GM12878 (cell line): ENCODE measurements at regions not wholly inside any gene's neighbourhood (a gene's known extent, or its start where the extent isn't known, plus 50 kb on each side); places are given as distances from the start of the nearest gene placed in this dataset.

Experiments used
- ATAC-seq: fragments of 200-7000 bp; cut with Tn5 transposase; 3 replicates; pipeline ENCODE4 v1.9.1; 2020; ENCODE audit warnings: mild to moderate bottlenecking, moderate library complexity
- BruUV-seq: library from RNA; stranded (reverse); fragments of 400-500 nt; replicated peaks from 2 replicates; lab custom pipeline; 2021; lab: Mats Ljungman, UMichigan
- CTCF ChIA-PET: fragments of 300-600 bp; sonication (Branson Sonifier 250); formaldehyde crosslinking; extraction: SDS; loops from one replicate; lab custom pipeline; 2021; ENCODE audit warnings: inconsistent platforms; lab: Yijun Ruan, JAX
- POLR2A ChIA-PET: fragments of 350-600 bp; formaldehyde crosslinking; extraction: SDS; loops from one replicate; lab custom pipeline; 2021; ENCODE audit warnings: inconsistent platforms; lab: Charles Lee
- RAD21 ChIA-PET: fragments of 300-600 bp; sonication (Branson Sonifier 250); formaldehyde crosslinking; loops from one replicate; lab custom pipeline; 2023; ENCODE audit warnings: antibody characterized with exemption; ENCODE audit not compliant: unreplicated experiment; lab: Charles Lee
- SMC1A ChIA-PET: fragments of 300-600 bp; sonication (Branson Sonifier 250); formaldehyde crosslinking; loops from one replicate; lab custom pipeline; 2023; ENCODE audit not compliant: unreplicated experiment, uncharacterized antibody; lab: Charles Lee
- DNase-seq: peaks from one replicate; pipeline ENCODE4 v3.0.0-alpha.2; 2011; ENCODE audit warnings: low read depth, low spot score
- FAIRE-seq: peaks from 3 replicates; lab custom pipeline; 2011; peaks lifted over from hg19 to GRCh38; lab: Jason Lieb, UNC
- H2AFZ ChIP-seq: 2 replicates; pipeline ENCODE4 v1.6.0; 2011; ENCODE audit warnings: low read depth, low read length, control low read depth; ENCODE audit not compliant: control insufficient read depth
- H3K27ac ChIP-seq: 2 replicates; pipeline ENCODE4 v1.5.1; 2011; ENCODE audit warnings: control low read depth; ENCODE audit not compliant: control insufficient read depth, insufficient read depth
- H3K27me3 ChIP-seq, 2 experiments: replicated peaks in 1 of 2; 2 replicates each; pipeline versions ENCODE4 v1.6.0 to v1.6.1; 2011; ENCODE audit warnings: low read length in 1 of 2; ENCODE audit not compliant: control insufficient read depth in 2 of 2, insufficient read depth in 2 of 2
- H3K36me3 ChIP-seq, 2 experiments: 2 replicates each; pipeline ENCODE4 v1.5.1; 2011; ENCODE audit warnings: low read length in 1 of 2; ENCODE audit not compliant: control insufficient read depth in 2 of 2, insufficient read depth in 2 of 2
- H3K4me1 ChIP-seq: 2 replicates; pipeline ENCODE4 v1.6.1; 2011; ENCODE audit warnings: mild to moderate bottlenecking, low read length, moderate library complexity, mixed read lengths; ENCODE audit not compliant: control insufficient read depth, insufficient read depth
- H3K4me2 ChIP-seq: 2 replicates; pipeline ENCODE4 v1.6.0; 2011; ENCODE audit warnings: control low read depth; ENCODE audit not compliant: control insufficient read depth, insufficient read depth
- H3K4me3 ChIP-seq: fragments of 200-600 bp; sonication (generic); 2 replicates; pipeline ENCODE4 v1.5.1; 2016
- H3K79me2 ChIP-seq: 2 replicates; pipeline ENCODE4 v1.6.0; 2011; ENCODE audit warnings: low read length; ENCODE audit not compliant: control insufficient read depth, insufficient read depth
- H3K9ac ChIP-seq: 2 replicates; pipeline ENCODE4 v1.8.0; 2011; ENCODE audit warnings: low read length, control low read depth, mixed read lengths; ENCODE audit not compliant: control insufficient read depth, insufficient read depth
- H3K9me3 ChIP-seq: replicated peaks from 3 replicates; pipeline ENCODE4 v1.5.1; 2011; ENCODE audit warnings: mild to moderate bottlenecking, low read length; ENCODE audit not compliant: control insufficient read depth, insufficient read depth
- H4K20me1 ChIP-seq: 2 replicates; pipeline ENCODE4 v1.6.0; 2011; ENCODE audit not compliant: control insufficient read depth, insufficient read depth
- BCL3 ChIP-seq: IDR thresholded peaks from 2 replicates; pipeline ENCODE4 v1.6.1; 2011; ENCODE audit warnings: borderline replicate concordance, low read depth, mild to moderate bottlenecking, moderate library complexity, low read length; ENCODE audit not compliant: insufficient read depth, poor library complexity, severe bottlenecking
- E2F4 ChIP-seq: IDR thresholded peaks from 2 replicates; pipeline ENCODE4 v1.6.1; 2012; ENCODE audit warnings: low read depth, low read length, improper control_type of control experiment
- EED ChIP-seq: sonication (generic); IDR thresholded peaks from 2 replicates; pipeline ENCODE4 v1.6.1; 2016; ENCODE audit warnings: antibody characterized with exemption, low read depth
- HDAC2 ChIP-seq: fragments of 200-600 bp; sonication (generic); IDR thresholded peaks from 2 replicates; pipeline ENCODE4 v1.6.1; 2017
- HDGF ChIP-seq: fragments of 450-650 bp; IDR thresholded peaks from 2 replicates; pipeline ENCODE4 v1.6.1; 2016; ENCODE audit warnings: antibody characterized with exemption
- NRF1 ChIP-seq: conservative IDR thresholded peaks from 2 replicates; pipeline ENCODE4 v1.6.1; 2011; ENCODE audit warnings: mild to moderate bottlenecking, low read depth, low read length, improper control_type of control experiment
- POLR2A ChIP-seq: IDR thresholded peaks from 2 replicates; pipeline ENCODE4 v1.6.1; 2011; ENCODE audit warnings: low read depth, mild to moderate bottlenecking, low read length
- RB1 ChIP-seq: fragments of 450-650 bp; formaldehyde crosslinking; IDR thresholded peaks from 2 replicates; pipeline ENCODE4 v1.6.1; 2017; ENCODE audit warnings: mild to moderate bottlenecking, borderline replicate concordance
- SUPT20H ChIP-seq: IDR thresholded peaks from 2 replicates; pipeline ENCODE4 v1.6.1; 2011; ENCODE audit warnings: low read depth, mild to moderate bottlenecking, low read length, moderate library complexity, borderline replicate concordance; ENCODE audit not compliant: control insufficient read depth
- ZBTB4 ChIP-seq: fragments of 450-650 bp; formaldehyde crosslinking; IDR thresholded peaks from 2 replicates; pipeline ENCODE4 v1.4.0; 2022; ENCODE audit warnings: mild to moderate bottlenecking, moderate library complexity
- WGBS: methylation state at CpG from one replicate; pipeline ENCODE4 v1.1.6; 2016; ENCODE audit warnings: low lambda C conversion rate; ENCODE audit not compliant: insufficient replicate concordance, insufficient coverage; ENCODE audit errors: missing lambda C conversion rate; 5-methylcytosine and 5-hydroxymethylcytosine counted together
- in situ Hi-C: fragments of 300-500 bp; cut with MboI; formaldehyde crosslinking; loops from 9 replicates; pipeline ENCODE4 v1.14.3; 2018; ENCODE audit warnings: mixed read lengths
- intact Hi-C: fragments of 100-400 bp; cut with micrococcal nuclease; formaldehyde crosslinking; loops from one replicate; pipeline ENCODE4 v1.14.2; 2022; ENCODE audit not compliant: unreplicated experiment

- Histone ChIP-seq H3K27ac (no peak overlapping the region), H3K27me3 (no peaks in the 10 kb centered on the region), H3K9ac (no peak overlapping the region), H3K9me3 (no peaks in the 10 kb centered on the region), H2AFZ (no peak overlapping the region), H4K20me1 (no peaks in the 10 kb centered on the region), H3K4me3 (no peak overlapping the region), H3K4me2 (no peak overlapping the region), H3K4me1 (no peaks in the 10 kb centered on the region), H3K36me3 (no peaks in the 10 kb centered on the region), H3K79me2 (no peaks in the 10 kb centered on the region)
- ATAC-seq (no peak), DNase-seq (no peak), FAIRE-seq (no peak)
- ChIA-PET RAD21 (no interaction called here), CTCF (interaction anchor here (1.5 kb wide), 1 partner anchor 11 kb away, joined by 3 read pairs; no protein-coding TSS in a partner anchor), SMC1A (no interaction called here), POLR2A (no interaction called here)
- WGBS, result 38% methylated on average over 2 of the region's 2 CpGs
- no peak for TF ChIP-seq NRF1
- no peak for TF ChIP-seq SUPT20H
- TF ChIP-seq HDGF, result no peak
- no peak for TF ChIP-seq HDAC2
- TF ChIP-seq E2F4, result no peak
- no peak for TF ChIP-seq POLR2A
- no peak for TF ChIP-seq ZBTB4 (CRISPR knock-in tag)
- TF ChIP-seq BCL3, result no peak
- TF ChIP-seq EED, result no peak
- TF ChIP-seq RB1, result no peak
- no TSS peak for BruUV-seq
- intact Hi-C loops (no loop called here), in situ Hi-C loops (no loop called here)
These were observed 94.3 kb upstream of the AADACL2 start for GRCh38 chr3:151639418-151639740.
